ENCODE measurements at regions not wholly inside any gene's neighbourhood (a gene's known extent, or its start where the extent isn't known, plus 50 kb on each side); places are given as distances from the start of the nearest gene placed in this dataset.

- CTCF ChIA-PET = no interaction called here
- DNase-seq (ENCODE audit: low spot score) = no peak
- H3K36me3 ChIP-seq (ENCODE audit: insufficient read depth, low read length, poor library complexity, severe bottlenecking) = no peaks in the 10 kb centered on the region
- no peak for TF ChIP-seq CTCF (conservative IDR thresholded peaks at IDR 0.05; ENCODE audit: low read depth, low read length)
- no peak overlapping the region for H3K27ac ChIP-seq (ENCODE audit: low read depth, low read length, poor library complexity, severe bottlenecking)
- no peak overlapping the region for H3K4me3 ChIP-seq (ENCODE audit: low read depth, low read length, poor library complexity, severe bottlenecking)
- H3K27me3 ChIP-seq (replicated peaks; ENCODE audit: insufficient read depth, low read depth, low read length, poor library complexity) = no peaks in the 10 kb centered on the region
- peaks cover 34% of the 10 kb centered on the region for H3K9me3 ChIP-seq (ENCODE audit: low read depth, low read length, poor library complexity, severe bottlenecking)
- intact Hi-C loops (cut with micrococcal nuclease; ENCODE audit: unreplicated experiment) = no loop called here
- no TSS peak for BruUV-seq (replicated peaks)
- H3K4me1 ChIP-seq (ENCODE audit: insufficient read depth, low read length, poor library complexity, severe bottlenecking) = no peaks in the 10 kb centered on the region
- POLR2A ChIA-PET (ENCODE audit: low non-redundant PET) = no interaction called here
Measured at GRCh38 chr19:27776524-27776923, 1436.4 kb downstream of the UQCRFS1 start.

- H3K27me3 ChIP-seq (replicated peaks; ENCODE audit: insufficient read depth, low read depth, low read length, poor library complexity) = no peaks in the 10 kb centered on the region
- BruUV-seq (replicated peaks) = no TSS peak
- H3K9me3 ChIP-seq (ENCODE audit: low read depth, low read length, poor library complexity, severe bottlenecking) = peaks cover 39% of the 10 kb centered on the region
- ChIA-PET POLR2A (ENCODE audit: low non-redundant PET) (no interaction called here), CTCF (no interaction called here)
- no peak for TF ChIP-seq EZH2 (IDR thresholded peaks at IDR 0.05; ENCODE audit: borderline replicate concordance, low read depth, low read length, poor library complexity, severe bottlenecking)
- no peak for TF ChIP-seq CTCF (conservative IDR thresholded peaks at IDR 0.05; ENCODE audit: low read depth, low read length)
- intact Hi-C loops (cut with micrococcal nuclease; ENCODE audit: unreplicated experiment) = no loop called here
- peak; percentile 53 for DNase-seq (ENCODE audit: low spot score)
- H3K36me3 ChIP-seq (ENCODE audit: insufficient read depth, low read length, poor library complexity, severe bottlenecking) = no peaks in the 10 kb centered on the region
- no peak overlapping the region for H3K27ac ChIP-seq (ENCODE audit: low read depth, low read length, poor library complexity, severe bottlenecking)
- H3K4me1 ChIP-seq (ENCODE audit: insufficient read depth, low read length, poor library complexity, severe bottlenecking) = no peaks in the 10 kb centered on the region
- no peak overlapping the region for H3K4me3 ChIP-seq (ENCODE audit: low read depth, low read length, poor library complexity, severe bottlenecking)
Measured at GRCh38 chr19:27776020-27776419, 1436.9 kb downstream of the UQCRFS1 start.

- no peaks in the 10 kb centered on the region for H3K27me3 ChIP-seq (replicated peaks; ENCODE audit: insufficient read depth, low read depth, low read length, poor library complexity)
- DNase-seq (ENCODE audit: low spot score) = peak; percentile 10
- H3K36me3 ChIP-seq (ENCODE audit: insufficient read depth, low read length, poor library complexity, severe bottlenecking) = no peaks in the 10 kb centered on the region
- H3K4me3 ChIP-seq (ENCODE audit: low read depth, low read length, poor library complexity, severe bottlenecking) = no peak overlapping the region
- no peaks in the 10 kb centered on the region for H3K4me1 ChIP-seq (ENCODE audit: insufficient read depth, low read length, poor library complexity, severe bottlenecking)
- POLR2A ChIA-PET (ENCODE audit: low non-redundant PET) = no interaction called here
- H3K27ac ChIP-seq (ENCODE audit: low read depth, low read length, poor library complexity, severe bottlenecking) = no peak overlapping the region
- no TSS peak for BruUV-seq (replicated peaks)
- intact Hi-C loops (cut with micrococcal nuclease; ENCODE audit: unreplicated experiment) = no loop called here
- TF ChIP-seq EZH2 (IDR thresholded peaks at IDR 0.05; ENCODE audit: borderline replicate concordance, low read depth, low read length, poor library complexity, severe bottlenecking) (no peak), CTCF (conservative IDR thresholded peaks at IDR 0.05; ENCODE audit: low read depth, low read length) (no peak)
- H3K9me3 ChIP-seq (ENCODE audit: low read depth, low read length, poor library complexity, severe bottlenecking) = peaks cover 39% of the 10 kb centered on the region
- CTCF ChIA-PET = no interaction called here
Measured at GRCh38 chr19:27775395-27775794, 1437.6 kb downstream of the UQCRFS1 start.
